Adipocyte (in vitro differentiated cells): ENCODE measurements at regions not wholly inside any gene's neighbourhood (a gene's known extent, or its start where the extent isn't known, plus 50 kb on each side); places are given as distances from the start of the nearest gene placed in this dataset.
"Not testable (repeated sequence)": the region's sequence is repeated elsewhere in the genome, so short reads cannot be mapped to it uniquely, and the experiment has no call there.

Experiments used
- DNase-seq: peaks from one replicate; pipeline ENCODE4 v3.0.0-alpha.2; 2015; ENCODE audit warnings: low read depth
- H3K27me3 ChIP-seq: replicated peaks from 2 replicates; pipeline ENCODE4 v1.7.0; 2013; ENCODE audit warnings: mild to moderate bottlenecking, low read length, moderate library complexity; ENCODE audit not compliant: control insufficient read depth, insufficient read depth
- H3K36me3 ChIP-seq: 2 replicates; pipeline ENCODE4 v1.7.0; 2013; ENCODE audit warnings: low read length, mild to moderate bottlenecking, moderate library complexity; ENCODE audit not compliant: control insufficient read depth, insufficient read depth, severe bottlenecking
- H3K4me1 ChIP-seq: 2 replicates; pipeline ENCODE4 v1.7.0; 2013; ENCODE audit warnings: mild to moderate bottlenecking, low read length, moderate library complexity; ENCODE audit not compliant: control insufficient read depth, insufficient read depth
- H3K4me3 ChIP-seq: 2 replicates; pipeline ENCODE4 v1.7.0; 2013; ENCODE audit warnings: mild to moderate bottlenecking, low read length, moderate library complexity
- H3K9ac ChIP-seq: 2 replicates; pipeline ENCODE4 v1.7.0; 2013; ENCODE audit warnings: mild to moderate bottlenecking, low read length, moderate library complexity
- H3K9me3 ChIP-seq: 2 replicates; pipeline ENCODE4 v1.7.0; 2013; ENCODE audit warnings: mild to moderate bottlenecking, low read length, moderate library complexity; ENCODE audit not compliant: control insufficient read depth

DNA sequence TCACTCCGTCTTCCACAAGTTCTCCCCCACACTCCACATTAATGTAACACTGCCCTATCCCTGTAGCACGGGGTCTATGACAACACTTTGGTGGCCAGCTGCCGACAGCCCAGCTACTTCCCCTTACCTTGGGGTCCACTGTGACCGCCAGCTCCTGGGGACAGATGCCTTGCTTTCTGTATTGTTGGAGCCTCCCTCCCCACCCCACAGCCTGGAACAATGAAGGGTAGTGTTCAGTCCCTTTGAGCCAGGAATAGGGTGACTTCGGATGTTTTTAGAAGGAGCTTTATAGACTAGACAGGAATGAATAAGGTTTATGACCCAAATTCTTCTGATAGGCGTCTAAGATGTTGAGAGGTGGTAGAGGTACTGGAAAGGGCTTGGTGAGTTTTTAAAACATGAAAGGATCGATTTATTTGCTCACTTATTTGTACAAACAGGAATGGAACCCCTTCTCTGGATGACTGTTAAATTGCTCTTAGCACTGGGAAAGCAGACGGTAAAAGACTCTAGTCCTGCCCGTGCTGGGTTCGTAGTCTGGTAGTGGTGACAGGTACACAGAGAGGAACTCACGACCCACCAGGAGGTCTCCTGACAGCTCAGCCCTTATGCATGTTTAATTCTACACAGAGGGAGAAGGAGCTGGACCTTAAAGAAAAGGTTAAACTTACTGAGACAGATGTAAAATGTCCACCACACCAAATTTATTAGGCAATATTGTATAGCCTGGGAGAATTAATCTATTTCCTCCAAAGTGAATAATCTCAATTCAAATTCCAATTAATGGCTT lies 90.9 kb downstream of the MYCN start:
- no peaks in the 10 kb centered on the region for H3K36me3 ChIP-seq
- no peak overlapping the region for H3K4me3 ChIP-seq
- H3K27me3 ChIP-seq = no peaks in the 10 kb centered on the region
- no peaks in the 10 kb centered on the region for H3K4me1 ChIP-seq
- no peak overlapping the region for H3K9ac ChIP-seq
- no peak for DNase-seq
- H3K9me3 ChIP-seq = no peaks in the 10 kb centered on the region

DNA sequence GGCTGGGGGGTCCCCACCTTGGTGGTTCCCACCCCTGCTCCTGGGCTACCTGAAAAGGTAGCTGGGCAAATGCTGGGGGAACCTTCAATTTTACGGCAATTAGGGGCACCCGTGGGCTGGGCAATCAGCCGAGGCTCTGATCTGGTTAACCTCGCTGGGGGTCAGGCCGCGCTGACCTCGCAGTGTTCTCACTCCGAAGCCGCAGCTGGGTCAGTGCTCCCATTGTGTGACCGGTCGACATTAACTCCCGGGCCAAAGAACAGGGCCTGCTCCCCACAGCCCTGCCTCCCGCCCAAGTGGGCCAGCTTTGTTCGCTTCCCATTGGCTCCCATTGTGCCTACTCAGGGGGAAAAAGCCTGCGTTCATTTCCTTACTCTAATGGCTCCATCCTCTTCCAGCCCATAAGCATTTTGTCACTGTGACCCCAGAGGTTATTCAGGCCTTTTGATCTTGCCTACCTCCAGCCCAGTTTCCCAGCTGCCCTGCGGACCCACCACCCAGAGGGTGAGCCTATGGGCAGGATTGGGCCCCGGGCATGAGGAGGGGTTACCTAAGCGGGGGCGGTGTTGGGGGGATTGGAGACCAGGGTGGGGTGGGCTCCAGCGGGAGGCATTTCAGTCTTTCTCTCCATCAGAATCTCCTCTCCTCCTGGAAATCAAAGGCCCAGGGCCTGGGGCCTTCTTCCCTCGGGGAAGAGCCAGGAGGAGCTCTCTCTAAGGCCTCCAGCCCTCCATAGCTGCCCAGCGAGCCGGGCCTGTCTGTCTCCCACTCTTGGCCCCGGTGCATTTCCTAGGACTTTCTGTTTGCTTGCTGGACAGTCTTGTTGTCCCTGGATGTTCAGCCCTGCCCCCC lies 90.1 kb downstream of the MYCN start:
- Histone ChIP-seq H3K4me3 (no peak overlapping the region), H3K36me3 (no peaks in the 10 kb centered on the region), H3K27me3 (no peaks in the 10 kb centered on the region), H3K9ac (no peak overlapping the region), H3K4me1 (no peaks in the 10 kb centered on the region), H3K9me3 (no peaks in the 10 kb centered on the region)
- DNase-seq = no peak

DNA sequence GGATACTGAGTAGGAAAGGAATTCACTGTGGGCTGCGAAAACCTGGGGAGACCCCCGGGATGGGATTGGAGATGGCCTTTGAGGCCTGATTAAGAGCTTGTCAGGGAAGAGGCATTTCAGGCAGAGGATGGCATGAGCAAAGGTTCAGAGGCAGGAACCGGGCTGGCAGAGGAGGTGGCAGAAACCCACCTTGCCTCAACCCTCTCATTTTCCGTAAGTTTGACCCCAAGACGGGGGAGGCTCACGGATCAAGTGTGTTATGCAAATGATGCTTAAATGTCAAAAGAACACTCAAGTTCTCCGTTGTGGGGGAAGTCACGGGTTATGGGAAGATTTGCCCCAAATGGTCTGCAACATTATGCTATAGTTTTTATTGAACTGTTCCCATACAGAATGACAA lies 88.3 kb downstream of the MYCN start:
- Histone ChIP-seq H3K36me3 (no peaks in the 10 kb centered on the region), H3K4me1 (no peaks in the 10 kb centered on the region), H3K27me3 (peaks cover 6% of the 10 kb centered on the region), H3K9ac (no peak overlapping the region), H3K4me3 (no peak overlapping the region), H3K9me3 (no peaks in the 10 kb centered on the region)
- no peak for DNase-seq

DNA sequence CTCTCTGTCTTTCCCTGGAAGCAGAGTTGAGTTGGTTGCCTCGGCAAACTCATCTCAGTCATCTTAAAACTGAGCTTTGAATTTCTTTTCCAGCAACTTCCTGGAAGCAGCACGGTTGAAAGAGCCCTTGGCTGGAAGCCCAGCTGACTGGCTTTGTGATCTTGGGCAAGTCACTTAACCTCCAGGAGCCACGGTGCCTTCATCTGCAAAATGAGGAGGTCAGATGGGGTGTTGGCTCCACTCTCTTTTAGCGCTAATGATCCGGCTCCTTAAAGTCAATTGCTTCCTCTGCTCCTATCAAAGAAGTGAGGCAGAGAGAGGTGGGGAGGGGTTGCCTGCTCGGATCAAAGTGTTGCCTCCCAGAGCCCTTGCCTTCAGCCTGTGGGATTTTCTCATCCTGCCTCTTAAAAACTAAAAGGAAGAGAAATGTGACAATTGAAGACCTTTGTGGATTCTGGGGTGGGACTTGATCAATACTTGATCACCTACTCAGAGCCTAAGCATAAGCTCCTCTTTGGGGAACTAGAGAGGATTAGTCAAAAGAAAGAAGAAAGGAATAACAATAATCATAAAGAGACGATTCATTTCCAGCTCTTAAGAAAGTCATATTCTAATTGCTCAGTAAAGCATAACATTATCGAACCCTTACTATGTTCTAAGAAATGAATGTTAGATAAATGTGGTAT lies 86.6 kb downstream of the MYCN start:
- Histone ChIP-seq H3K36me3 (no peaks in the 10 kb centered on the region), H3K9me3 (no peaks in the 10 kb centered on the region), H3K9ac (no peak overlapping the region), H3K4me1 (no peaks in the 10 kb centered on the region), H3K4me3 (no peak overlapping the region), H3K27me3 (peaks cover 6% of the 10 kb centered on the region)
- no peak for DNase-seq

DNA sequence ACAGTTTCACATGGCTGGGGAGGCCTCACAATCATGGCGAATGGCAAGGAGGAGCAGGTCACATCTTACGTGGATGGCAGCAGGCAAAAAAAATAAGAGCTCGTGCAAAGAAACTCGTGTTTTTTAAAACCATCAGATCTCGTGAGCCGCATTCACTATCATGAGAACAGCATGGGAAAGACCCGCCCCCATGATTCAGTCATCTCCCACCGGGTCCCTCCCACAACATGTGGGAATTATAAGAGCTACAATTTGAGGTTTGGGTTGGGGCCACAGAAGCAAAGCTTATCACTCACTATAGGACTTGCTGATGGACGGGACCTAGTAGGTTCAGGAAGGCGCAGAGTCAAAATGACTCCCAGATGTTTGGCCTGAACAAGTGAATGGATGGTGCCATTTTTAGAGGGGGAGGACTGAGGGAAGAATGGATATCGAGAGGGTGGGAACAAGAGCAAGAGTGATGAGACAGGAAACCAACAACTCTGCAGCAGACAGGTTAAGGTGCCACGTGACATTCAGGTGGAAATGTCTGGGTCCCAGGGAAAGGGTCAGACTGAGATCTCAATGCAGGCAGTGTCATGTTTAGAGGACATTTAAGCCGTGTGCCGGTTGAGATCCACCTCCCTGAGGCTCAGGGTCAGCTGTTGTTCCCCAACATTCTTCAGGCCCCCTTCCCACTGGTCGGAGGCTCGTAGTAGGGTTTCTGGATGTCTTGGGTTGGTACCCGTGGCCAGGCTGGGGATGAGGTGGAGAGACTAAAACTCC lies 85.7 kb downstream of the MYCN start:
- Histone ChIP-seq H3K4me1 (no peaks in the 10 kb centered on the region), H3K36me3 (no peaks in the 10 kb centered on the region), H3K27me3 (peaks cover 6% of the 10 kb centered on the region), H3K9me3 (no peaks in the 10 kb centered on the region), H3K9ac (no peak overlapping the region), H3K4me3 (no peak overlapping the region)
- DNase-seq = no peak

DNA sequence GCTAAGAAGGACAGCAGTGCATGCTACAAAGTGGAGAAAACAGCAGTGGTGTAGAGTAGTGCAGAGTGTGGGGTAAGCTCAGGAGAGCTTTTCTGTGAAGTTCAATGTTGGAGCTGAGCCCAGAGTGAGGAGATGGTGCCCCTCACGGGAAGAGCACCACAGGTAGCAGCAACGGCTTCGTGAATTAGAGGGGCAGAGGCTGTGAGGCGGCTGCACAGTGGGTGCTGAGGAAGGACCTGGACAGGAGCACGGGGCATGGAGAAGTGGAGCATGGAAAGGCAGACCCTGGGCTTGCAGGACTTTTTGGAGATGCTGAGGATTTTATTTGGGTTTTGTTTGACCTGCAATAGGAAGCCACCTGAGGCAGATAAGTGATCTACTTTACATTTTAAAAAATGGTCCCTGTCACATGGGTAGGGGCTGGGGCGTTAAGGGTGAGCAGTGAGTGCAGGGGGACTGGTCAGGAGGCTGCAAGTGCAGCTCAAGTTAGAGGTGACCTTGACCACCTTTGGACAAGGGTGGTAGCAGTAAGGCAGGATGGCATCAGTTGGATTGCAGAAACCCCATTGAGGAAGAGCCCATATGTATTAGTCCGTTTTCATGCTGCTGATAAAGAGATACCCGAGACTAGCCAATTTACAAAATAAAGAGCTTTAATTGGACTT lies 85.0 kb downstream of the MYCN start:
- Histone ChIP-seq H3K36me3 (no peaks in the 10 kb centered on the region), H3K27me3 (peaks cover 6% of the 10 kb centered on the region), H3K4me3 (no peak overlapping the region), H3K4me1 (no peaks in the 10 kb centered on the region), H3K9ac (no peak overlapping the region), H3K9me3 (no peaks in the 10 kb centered on the region)
- no peak for DNase-seq

DNA sequence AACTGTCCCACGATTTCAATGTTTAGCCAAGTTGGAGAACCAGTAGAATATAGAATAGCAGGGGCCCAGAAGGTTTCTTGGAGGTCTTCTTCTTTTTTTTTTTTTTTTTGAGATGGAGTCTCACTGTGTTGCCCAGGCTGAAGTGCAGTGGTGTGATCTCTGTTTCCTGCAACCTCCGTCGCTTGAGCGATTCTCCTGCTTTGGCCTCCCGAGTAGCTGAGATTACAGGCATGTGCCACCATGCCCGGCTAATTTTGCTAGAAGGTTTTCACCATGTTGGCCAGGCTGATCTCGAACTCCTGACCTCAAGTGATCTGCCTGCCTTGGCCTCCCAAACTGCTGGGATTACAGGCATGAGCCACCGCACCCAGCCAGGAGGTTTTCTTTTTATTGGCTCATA lies 84.3 kb downstream of the MYCN start:
- not testable (repeated sequence) for H3K9ac ChIP-seq, H3K9me3 ChIP-seq, H3K27me3 ChIP-seq, H3K4me3 ChIP-seq, DNase-seq, H3K4me1 ChIP-seq, H3K36me3 ChIP-seq

DNA sequence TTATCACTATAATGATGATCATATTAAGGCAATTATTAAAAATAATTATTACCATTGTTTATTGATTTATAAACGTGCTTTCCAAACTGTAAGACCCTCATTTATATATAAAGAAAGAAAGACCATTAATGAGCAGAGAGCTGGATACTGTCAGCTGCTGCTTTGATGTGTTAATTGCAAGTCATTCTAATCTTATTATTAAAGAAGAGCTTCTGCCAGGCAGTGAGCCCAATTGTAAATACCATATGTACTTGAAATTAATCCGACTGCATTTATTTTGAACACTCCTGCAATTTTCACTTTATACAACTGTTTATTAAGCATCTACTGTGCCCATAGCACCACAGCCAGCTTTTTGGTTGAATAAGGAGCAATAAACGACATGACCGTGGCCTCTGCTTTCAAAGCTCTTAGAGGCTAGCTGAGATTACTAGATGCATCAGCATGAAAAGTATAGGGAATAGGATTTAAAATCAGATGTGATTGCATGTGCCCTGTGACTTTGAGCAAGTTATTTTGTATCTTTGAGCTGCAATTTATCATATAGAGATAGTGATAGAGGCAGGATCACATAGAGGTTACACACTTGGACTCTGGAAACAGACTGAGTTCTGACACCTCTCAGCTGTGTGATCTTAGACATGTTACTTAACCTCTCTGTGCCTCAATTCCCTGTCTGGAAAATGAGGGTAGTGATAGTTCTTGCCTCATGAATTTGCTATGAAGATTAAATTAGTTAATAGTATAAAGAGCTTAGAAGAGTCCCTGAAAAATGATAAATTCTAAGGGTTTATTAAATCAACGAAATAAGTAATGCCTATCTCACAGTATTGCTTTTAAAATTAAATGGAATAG lies 83.4 kb downstream of the MYCN start:
- no peaks in the 10 kb centered on the region for H3K9me3 ChIP-seq
- no peaks in the 10 kb centered on the region for H3K4me1 ChIP-seq
- no peak overlapping the region for H3K4me3 ChIP-seq
- H3K27me3 ChIP-seq = peaks cover 7% of the 10 kb centered on the region
- no peak for DNase-seq
- H3K9ac ChIP-seq = no peak overlapping the region
- no peaks in the 10 kb centered on the region for H3K36me3 ChIP-seq

DNA sequence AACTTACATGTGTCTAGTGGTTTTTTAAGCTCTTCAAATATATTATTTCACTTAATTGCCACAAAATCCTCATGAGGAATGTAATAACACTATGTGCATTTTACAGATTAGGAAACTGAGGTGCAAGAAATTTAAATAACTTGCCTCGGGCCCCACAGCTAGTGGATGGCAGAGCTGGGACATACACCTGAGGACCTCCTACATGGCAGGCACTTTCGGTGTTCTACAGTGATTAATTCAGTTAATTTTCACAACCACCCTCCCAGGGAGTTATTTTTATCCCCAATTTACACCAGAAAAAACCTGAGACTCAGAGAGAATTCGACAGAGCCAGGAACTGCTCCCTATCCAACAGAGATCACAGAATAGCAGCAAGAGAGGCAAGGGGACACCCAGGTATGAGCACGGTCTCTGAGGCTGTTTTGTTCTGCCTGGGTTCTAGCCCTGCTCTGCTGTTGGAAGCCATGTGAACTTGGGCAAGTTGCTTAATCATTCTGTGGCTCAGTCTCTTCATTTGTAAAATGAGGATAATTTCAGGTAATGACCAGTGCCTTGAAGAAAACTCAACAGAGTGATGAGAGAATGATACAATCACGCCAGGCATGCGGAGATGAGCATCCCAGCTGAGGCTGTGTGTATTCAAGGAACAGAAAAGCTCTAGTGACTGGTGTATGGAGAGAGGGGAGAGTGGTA lies 82.3 kb downstream of the MYCN start:
- Histone ChIP-seq H3K27me3 (peaks cover 9% of the 10 kb centered on the region), H3K4me1 (no peaks in the 10 kb centered on the region), H3K9me3 (no peaks in the 10 kb centered on the region), H3K36me3 (no peaks in the 10 kb centered on the region), H3K9ac (no peak overlapping the region), H3K4me3 (no peak overlapping the region)
- DNase-seq = no peak
